GM18508 (cell line): ENCODE measurements at regions not wholly inside any gene's neighbourhood (a gene's known extent, or its start where the extent isn't known, plus 50 kb on each side); places are given as distances from the start of the nearest gene placed in this dataset.
A peak's percentile ranks its signal among the peaks of the same experiment; 100 is the strongest.

Source experiments
- ATAC-seq: cut with Tn5 transposase; IDR thresholded peaks from one replicate; pipeline ENCODE4 v1.9.1; 2021; ENCODE audit warnings: moderate number of reproducible peaks; ENCODE audit not compliant: insufficient read depth, unreplicated experiment

DNA sequence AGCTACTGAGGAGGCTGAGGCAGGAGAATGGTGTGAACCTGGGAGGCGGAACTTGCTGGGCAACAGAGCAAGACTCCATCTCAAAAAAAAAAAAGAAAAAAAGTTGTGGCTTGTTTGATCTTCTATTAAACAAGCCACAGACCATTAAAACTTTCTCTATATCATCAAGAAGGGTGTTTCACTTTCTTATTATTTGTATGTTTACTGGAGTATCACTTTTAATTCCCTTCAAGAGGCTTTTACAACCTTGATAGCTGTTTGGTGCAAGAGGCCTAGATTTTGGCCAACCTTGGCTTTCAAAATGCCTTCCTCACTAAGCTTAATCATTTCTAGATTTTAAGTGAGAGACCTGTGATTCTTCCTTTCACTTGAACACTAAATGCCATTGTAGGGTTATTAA, 339.1 kb downstream of the TSN start:
- no peak for ATAC-seq

DNA sequence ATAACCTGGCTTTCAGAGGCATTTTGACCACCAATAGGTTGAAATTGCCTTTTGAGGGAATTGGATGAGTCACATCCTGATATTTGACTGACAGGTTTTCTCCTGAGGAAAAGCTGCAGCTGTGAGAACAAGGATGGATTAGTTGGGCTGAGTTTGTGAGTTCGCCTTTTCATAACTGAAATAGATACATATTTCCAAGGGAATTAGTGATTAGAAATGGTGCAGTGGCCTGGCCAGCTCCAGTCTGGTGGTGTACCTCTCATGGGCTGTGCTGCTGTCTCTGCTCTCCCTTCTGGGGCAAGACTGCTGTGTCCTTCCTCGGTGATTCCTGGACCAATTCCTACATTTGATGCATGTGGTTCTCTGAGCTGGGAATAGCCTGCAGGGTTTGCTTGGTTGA, 341.3 kb downstream of the TSN start:
- no peak for ATAC-seq

DNA sequence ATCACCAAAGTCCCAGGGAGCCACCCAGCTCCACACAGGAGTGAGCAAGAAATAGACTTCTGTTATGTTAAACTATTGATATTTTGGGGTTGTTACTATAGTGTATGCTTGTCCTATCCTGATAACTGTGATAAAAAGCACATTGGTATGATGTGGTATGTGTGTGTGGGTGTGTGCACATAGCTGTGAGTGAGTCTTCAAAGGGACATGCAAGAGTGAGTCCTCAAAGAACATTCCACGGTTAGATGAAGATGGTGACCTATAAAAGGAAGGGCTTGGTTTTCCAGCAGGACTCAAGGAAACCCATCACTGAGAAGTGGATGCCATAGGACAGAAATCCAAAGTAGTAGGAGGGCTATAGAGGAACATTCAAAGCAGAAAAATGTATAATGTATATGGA, 342.9 kb downstream of the TSN start:
- no peak for ATAC-seq

DNA sequence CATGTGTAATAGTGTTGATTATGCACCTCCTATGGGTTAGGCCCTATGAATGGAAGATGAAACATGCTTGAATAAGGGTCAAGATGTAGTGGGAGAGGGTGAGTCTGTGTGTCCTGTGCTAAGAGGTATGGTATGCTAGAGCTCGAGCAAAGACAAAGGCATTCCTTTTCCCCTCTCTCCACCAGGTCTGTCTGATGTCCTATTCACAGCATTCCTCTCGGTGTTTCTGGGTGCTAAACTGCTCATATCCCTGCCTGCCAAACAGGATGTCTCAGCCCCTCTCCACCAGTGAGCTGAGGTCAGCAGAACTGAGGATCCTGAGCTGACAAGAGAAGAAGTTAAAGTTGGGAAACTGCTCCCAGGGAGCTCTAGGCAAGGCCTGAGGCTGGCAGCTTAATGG, 344.9 kb downstream of the TSN start:
- ATAC-seq = no peak

DNA sequence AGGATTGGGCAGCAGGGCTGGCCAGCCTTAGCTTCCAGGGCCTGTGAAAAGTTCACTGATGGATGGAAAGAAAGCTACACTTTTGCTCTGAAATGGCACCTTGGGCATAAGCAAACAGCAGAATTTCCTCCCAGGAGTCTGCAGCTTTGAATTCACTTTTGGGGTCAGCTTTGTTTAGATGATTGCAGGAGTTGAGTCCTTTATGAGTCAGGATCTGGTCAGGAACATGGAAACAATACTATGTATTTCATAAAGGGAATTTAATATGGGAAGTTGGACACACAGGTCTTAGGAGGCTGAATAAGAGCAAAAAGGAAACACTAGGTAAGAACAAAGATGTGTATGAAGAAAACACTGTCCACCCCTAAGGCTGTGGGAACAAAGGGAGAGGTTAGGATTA, 345.3 kb downstream of the TSN start:
- ATAC-seq = no peak

DNA sequence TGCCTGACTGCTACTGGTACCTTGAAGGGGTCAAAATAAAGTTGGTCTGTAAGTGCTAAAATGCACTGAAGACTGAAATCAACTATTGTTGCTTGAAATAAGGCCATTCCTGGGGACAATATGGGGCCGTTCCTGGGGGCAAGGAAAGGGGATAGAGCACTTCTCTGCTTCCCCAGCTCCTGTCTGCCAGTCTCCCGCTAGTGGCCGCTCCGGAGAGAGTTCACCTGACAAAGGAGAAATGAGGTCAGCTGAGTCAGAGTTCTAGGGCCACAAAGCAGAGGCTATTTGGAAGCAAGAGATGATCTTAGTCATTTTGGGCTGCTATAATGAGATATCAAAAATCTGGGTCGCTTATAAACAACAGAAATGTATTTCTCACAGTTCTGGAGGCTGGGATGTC, 345.9 kb downstream of the TSN start:
- no peak for ATAC-seq

DNA sequence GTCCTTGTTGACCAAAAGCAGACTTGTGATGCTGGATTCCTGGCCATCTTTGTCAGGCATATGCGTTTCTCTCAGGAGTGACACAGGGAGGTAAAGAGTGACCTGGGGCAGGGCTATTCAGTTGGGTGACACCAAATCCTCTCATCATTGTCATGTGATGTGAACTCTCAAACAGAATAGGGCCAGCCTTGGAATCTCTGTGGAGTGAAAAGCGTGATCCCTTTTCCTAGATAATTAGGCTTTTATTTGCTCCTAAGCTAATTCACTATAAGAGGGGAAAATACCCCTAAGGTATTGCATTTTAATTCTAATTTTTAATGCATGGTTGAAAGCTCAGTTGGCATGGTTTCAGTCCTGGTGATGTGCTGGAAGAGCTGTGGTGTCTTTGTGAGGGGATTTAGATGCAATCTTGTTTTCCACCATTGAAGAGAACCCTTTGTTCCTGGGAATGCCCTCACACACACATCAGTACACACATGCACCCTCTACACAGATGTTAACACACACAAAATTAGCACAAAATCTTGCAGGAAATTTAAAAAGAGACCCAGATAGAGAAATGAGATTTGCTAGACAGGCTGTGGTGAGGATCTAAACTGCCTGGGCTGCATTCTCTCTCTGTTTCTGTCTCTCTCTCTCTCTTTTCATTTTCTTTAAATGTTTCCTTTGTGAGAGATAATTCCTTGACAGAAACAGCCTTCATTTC, 349.9 kb downstream of the TSN start:
- ATAC-seq = no peak

DNA sequence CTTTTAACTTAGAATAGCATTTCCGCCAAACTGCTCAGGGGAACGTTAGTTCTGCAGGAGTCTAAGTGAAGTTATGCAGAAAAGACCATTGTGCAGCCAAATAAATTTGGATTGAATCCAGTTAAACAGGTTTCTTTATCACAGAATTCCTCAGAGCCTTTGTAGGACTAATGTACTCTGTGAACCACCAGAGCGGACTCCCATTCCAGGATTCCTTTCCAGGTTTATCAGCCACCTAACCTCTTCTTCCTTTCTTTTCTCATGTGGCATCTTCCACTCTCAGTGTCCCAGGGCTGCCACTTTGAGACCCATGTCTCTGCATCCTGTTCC, 350.4 kb downstream of the TSN start:
- ATAC-seq = no peak

DNA sequence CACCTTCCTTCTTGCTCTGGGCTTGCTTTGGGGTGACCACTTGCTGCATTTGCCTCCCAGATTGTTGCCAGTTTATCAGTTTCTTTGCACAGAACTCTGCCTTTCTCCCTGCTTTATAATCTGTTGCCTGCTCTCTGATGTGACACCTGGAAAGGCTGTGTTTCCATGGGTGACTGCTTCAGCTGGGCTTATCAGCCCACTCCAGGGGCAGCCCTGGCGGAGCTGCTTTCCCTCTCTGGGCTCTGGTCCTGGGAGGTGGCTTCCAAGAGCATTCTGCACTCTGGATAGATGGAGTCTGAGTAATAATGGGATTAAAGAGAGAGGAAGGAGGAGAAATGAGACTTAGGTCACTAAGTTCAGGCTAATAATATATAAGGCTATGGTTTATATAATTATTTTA, 352.7 kb downstream of the TSN start:
- ATAC-seq = no peak

DNA sequence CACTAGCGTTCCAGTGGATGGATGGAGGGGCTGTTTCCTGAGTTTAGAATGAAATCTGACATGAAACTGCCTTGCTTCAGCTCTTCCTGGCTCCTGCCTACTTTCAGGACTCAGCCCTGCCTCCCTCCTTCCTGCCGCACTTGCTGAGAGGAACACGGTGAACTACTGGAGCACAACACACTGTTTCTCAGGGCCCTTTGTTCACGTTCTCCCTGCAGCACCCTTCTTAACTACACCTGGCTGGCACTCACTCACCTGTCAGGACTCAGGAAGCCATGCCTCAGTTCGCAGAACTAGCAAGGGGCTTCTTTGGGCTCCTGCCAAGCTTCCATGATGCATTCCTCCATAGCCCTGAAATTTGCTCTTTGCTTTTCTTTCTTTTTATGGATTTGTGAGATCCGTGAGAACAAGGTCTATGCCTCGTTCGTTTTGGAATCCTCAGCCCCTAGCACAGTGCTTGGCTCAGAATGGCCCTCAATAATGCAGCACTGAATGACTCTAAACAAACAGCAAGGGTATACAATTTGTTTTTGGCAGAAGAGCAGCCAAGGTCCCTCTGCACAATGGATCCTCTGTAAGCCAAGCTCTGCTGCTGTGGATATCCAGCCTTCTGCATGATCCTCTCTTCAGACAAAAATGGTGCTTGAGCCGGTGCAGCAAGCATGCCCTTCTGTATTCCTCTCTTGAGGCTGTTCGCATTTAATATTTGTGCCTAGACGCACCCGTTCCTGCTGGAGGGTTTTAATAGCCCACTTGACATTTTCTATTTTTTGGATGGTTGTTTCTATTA, 357.0 kb downstream of the TSN start:
- ATAC-seq = no peak

DNA sequence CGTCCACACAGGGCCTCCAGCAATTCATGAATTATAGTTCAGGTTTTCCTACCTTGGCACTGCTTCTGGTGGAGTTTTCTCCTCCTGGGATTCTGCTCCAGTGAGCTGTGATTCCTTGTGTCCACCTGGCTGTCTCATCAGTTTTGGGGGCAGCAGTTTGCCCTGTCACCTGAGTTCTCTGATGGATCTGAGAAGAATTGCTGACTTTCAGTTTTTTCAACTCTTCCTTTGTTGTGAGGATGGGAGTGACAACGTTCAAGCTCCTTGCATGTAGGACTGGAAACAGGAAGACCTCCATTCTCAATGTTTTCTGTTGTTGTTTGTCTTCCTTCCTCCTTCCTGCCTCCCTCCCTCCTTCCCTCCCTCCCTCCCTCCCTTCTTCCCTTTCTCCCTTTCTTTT, 359.0 kb downstream of the TSN start:
- ATAC-seq = no peak

DNA sequence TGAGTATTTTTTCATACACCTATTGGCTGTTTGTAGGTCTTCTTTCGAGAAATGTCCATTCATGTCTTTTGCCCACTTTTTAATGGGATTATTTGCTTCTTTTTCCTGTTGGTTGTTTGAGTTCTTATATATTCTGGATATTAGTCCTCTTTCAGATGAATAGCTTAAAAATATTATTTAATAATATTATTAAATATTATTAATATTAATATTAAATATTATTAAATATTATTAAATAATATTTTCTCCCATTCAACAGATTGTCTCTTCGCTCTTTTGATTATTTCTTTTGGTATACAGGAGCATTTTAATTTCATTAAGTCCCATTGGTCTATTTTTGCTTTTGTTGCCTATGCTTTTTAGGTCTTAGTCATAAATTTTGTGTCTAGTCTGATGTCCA, 361.9 kb downstream of the TSN start:
- ATAC-seq = no peak

DNA sequence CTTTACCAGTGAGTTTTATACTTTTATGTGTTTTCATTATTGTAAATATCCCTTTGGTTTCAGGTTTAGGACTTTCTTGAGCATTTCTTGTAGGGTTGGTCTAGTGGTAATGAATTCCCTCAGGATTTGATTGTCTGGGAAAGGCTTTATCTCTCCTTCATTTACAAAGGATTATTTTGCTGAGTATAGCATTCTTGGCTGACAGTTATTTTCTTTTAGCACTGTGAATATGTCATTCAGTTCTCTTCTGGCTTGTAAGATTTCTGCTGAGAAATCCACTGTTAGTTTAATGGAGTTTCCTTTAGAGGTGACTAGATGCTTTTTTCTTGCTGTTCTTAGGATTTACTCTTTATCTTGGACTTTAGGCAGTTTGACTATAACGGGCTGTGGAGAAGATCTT, 373.9 kb downstream of the TSN start:
- ATAC-seq = no peak

DNA sequence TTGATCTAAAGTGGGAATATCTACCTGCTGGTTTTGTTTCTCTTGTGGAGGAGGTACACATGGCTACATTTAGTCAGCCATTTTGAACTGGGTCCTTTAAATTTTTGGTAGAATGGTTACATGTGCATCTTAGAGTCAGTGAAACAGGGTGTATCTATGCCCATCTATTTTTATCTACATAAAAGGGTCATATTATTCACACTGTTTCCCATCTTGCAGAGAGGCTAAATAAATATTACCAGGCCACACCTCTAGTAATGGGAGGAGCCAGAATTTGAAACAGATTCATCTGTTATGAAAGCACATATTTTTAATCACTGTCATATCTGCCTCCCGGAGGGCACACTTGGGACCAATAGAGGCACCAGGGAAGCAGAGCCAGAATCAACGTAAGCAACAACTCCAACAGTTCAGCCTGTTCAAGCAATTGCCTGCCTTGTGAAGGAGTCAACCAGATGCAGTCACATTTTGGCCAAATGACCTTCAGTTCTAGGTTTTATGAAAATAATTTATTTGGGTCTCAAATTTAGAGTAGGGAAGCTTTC, 376.8 kb downstream of the TSN start:
- no peak for ATAC-seq

DNA sequence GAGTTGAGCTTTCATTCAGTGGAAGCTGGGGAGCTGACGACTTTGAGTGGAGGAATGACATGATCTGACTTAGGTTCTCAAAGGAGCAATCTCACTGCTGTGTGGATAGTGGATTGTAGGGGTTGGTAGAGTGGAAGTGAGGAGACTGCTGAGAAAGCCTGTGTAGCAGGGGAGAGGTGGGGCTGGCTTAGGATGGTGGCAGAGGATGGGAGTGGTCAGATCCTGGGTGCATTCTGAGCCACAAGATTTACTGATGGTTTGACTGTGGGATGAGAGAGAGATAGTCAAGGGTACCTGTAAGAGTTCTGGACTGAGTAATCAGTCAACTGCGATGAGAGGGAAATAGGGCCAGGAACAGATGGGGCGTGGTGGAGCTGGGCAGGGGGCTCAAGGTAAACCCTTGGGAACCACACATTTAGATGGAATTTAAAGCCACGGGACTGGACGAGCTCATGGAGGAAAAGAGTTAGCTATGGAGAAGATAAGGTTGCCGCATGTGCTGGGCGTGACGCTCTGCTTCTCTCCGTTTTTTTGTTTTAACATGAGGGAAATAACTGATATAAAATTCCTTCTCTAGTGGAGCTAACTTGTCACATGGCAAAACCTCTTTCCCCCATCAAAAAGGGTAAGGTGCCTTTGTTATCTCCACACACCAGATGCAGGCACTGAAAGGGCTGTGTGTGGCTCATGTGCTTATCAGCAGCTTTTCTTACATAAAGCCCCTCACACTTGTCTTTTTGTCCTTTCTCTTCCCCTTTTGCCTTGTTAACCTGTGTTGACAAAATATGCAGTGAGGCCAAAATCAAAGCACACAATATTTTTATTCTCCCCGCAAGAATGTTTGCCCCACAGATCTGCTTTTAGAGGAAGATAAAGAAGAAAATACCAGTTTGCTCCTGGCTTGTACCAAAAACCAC, 379.8 kb downstream of the TSN start:
- no peak for ATAC-seq

DNA sequence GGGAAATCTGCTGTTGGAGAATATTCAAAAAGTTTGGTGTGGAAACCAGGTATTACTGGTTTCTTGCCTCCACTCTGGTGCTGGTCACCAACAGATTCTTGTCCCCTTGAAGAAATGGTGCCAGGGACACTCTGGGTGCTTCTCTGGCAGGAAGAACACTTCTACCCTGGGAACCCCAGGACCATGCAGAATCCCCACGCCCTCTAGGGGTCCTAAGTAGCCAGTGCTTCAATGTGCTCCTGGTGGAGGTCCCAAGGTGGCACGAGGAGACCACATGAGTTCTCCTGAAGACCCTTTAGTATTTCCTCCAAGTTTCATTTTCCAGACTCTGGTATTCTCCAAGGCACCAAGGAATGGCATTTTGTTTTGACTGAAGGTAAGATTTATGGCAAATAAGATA, 380.6 kb downstream of the TSN start:
- peak; percentile 76 for ATAC-seq

DNA sequence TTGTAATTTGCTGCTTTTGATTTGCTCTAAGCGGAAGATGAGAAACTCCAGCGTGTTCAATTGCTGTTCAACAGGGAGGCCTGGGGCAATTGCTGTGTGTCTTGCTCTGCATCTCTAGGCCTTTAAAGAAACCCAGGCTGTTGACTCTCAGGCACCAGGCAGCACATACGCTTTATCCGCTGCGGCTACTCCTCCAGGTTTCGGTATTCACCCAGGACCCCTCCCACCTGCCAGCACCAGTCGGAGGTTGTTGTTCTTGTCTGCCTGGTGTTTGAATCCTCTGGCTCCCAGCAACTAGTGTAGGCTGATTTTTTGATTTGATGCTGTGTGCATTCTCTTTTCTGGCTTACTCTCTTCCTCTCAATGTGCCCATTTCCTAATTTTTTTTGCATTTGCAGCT, 383.1 kb downstream of the TSN start:
- no peak for ATAC-seq

DNA sequence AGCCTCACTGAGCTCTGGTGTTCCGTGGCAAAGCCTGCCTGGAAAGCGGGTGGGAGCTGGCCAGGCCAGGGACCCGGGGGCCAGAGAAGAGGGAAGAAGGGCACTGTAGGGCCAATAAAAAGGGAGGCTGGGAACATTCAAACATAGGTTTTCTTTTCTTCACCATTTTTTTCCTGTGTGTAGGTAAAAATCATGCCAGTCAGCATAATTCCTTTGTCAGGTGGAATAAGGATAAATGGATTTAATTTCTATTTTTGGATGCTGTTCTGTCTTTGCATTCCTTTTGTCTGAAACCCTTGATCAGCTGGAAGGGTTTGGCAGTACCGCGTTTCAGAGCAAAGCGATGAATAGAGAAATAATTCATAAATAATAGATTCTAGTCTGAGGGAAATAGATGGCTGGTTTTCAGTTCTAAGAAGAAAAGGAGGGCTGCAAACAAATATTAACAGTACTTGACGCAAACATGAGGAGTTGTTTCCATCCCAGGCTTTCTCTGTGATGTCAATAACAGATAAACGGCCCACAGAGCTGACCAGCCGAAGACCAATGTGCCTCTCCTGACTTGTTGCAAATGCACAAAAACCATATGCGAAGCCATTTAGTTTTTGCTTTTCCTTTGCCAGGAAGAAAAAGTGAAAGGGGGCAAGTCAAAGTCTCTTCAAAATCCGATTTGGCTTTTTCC, 384.4 kb downstream of the TSN start:
- ATAC-seq = no peak

DNA sequence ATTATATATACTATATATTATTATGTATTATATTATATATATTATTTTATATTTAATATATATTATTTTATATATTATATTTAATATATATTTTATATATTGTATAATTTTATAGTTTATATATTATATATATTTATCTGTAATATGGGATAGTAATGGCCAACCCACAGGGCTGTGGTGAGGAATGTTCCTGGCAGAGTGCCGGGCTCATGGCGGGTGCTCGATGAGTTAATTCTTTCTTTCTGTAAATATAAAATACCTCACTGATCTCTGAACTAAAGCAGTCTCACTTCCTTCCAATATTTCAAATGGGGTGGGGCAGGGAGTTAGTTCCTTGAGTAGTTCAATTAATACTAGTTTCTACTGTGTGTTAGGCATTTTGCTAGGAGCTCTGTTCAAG, 389.4 kb downstream of the TSN start:
- ATAC-seq = no peak

DNA sequence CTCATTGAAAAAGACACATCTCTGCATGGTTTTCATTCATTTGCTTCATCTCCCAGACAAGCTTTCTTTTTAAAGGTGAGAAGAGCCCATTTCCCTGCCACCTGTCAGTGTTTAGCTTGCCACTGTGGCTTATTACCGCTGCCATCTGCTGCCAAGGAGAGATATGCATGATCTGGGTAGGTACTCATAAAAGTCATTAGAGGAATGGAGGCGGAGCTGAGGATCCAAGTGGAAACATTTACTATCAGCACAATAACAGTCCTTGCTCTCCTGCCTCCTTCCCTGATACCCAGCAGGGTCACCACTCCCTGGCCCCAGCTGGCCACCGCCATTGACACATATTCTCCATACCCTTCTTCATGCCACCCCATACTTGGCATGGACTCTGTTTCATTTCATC, 390.4 kb downstream of the TSN start:
- no peak for ATAC-seq
